DMS79 treated with DMSO at 0.1 percent for 48 hours (cell line): ENCODE measurements at regions not wholly inside any gene's neighbourhood (a gene's known extent, or its start where the extent isn't known, plus 50 kb on each side); places are given as distances from the start of the nearest gene placed in this dataset.

ENCODE experiments used
- DNase-seq: peaks from one replicate; lab custom pipeline; 2025; lab: John Stamatoyannopoulos, UW

- no peak for DNase-seq
These were observed 1011.7 kb downstream of the SQOR start for GRCh38 chr15:46646490-46646889.

GRCh38 chr15:46647046-46647445 lies 1012.2 kb downstream of the SQOR start:
- no peak for DNase-seq

DNA sequence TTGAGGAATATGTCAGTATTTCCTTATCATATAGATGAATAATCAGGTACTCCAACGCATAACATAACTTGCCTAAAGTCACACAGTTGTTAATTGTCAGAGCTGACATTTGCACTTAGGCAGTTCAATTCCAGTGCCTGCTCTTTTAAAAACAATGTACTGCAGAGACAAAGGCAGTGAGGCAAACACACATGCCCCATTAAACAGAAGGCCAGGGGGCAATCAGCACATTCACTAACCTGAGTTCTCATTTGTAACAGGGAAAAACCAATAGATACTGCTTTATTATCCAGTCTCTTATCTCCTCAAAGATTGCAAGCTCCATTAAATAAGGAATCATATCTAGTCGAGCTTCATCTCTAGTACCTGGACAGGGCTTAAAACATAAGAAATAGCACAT lies 1017.4 kb downstream of the SQOR start:
- DNase-seq: no peak

DNA sequence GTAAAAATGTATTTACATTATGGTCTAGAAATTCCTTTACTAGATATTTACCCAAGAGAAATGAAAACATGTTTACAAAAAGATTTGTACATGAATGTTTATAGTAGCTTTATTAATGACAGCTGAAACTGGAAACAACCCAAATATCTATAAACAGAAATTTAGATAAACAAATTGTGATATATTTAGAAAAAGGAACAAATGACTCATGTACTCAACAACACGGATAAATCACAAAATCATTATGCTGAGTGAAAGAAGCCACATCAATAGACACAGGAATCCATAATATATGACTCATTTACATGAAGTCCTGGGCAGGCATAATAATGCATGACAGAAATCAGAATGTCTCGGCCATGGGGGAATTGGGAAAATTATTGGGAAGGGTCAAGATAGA lies 1020.2 kb downstream of the SQOR start:
- no peak for DNase-seq

- DNase-seq: no peak
These were observed 1025.4 kb downstream of the SQOR start for GRCh38 chr15:46660096-46660842.

GRCh38 chr15:46670258-46670657 lies 1035.4 kb downstream of the SQOR start:
- no peak for DNase-seq

GRCh38 chr15:46671336-46671735 lies 1036.5 kb downstream of the SQOR start:
- no peak for DNase-seq

DNA sequence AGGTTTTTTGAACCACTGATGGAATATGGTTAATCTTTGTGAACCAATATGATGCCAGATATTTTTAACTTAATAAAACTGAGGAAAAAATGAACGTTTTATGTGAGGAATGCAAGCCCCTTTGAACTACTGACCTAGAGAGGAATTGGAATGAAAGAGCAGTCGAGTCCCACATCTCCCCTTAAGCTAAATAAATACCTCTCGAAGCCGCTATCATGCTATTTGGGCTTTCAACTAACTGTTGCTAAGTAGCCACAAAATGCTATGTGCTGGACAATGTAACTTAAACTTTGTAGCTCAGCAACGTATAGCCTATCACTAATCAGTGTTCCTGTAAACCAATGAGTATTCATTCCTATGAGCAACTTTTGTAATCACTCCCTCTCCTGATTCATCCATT lies 1037.2 kb downstream of the SQOR start:
- DNase-seq: no peak

GRCh38 chr15:46676233-46677206 lies 1040.8 kb upstream of the SEMA6D start:
- DNase-seq: no peak

DNA sequence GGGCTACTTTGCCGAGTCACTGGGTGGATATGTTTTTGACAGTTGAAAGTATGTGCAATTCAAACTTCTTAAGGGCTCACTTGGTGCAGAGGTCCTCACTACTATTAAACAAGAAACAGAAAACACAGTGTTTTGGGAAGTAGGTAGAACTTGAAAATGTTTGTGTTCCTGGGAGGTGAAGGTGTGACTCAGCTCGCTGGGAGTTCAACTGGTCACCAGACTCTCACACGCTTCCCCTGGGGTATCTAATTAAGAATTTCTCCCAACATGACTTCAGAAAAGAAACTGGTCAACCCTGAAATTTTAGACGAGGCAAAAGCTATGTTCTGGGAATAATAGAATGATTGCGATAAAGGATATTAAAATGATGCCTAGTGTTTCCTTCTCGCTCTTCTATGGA lies 1039.8 kb upstream of the SEMA6D start:
- no peak for DNase-seq

- no peak for DNase-seq
These were observed 1035.4 kb upstream of the SEMA6D start for GRCh38 chr15:46681901-46682300.

- no peak for DNase-seq
These were observed 1034.1 kb upstream of the SEMA6D start for GRCh38 chr15:46682969-46683791.

DNA sequence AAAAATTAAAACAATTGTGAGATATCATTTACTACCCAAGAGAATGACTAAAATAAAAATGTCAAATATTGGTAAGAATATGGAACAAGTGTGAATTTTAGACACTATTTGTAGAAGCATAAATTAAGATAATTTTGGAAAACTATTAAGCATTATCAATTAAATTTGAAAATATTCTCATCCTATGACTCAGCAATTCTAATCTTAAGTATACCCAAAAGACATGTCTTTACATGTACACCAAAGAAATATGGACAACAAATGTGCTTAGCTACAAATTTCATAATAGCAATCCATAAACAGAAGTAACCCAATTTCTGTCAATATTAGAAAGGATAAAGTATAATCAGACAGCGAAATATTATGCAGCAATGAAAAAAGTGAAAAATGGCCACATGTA lies 1032.2 kb upstream of the SEMA6D start:
- DNase-seq: no peak

DNA sequence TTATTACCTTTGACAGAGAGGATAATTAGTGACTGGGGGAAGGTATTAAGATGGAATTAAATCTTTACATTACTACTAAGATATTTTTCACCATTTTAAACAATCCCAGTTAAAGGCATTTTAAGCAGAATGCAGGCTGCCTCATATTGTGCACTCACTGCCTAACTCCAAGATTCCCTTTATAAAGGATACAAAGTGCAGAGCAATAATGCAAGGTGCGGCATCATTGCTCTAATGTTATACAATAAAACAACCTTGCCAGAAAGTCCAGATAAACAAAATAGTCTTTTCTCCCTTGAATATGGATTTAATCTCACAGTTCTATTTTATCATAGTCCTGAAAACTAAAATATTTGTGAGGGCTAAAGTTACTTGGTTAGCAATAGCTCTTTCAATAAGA lies 1031.6 kb upstream of the SEMA6D start:
- DNase-seq: no peak

DNA sequence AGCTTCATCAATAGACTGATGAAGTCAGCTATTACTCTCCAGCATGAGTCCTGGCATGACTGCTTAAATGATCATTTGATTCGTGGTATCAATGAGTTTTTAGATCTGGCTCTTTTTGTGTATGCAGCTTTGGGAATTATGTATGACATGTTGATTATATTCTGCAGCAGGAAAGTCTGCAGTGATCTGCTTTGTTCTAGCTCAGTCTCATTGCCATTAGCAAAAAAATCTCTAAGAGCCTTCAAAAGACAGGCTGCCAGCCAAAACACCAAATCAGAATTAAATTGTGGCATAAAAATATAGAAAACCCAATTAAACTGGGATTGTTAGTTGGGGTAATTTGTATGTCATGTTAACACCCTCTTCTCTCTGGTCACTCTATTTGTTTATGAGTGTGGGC lies 1021.0 kb upstream of the SEMA6D start:
- no peak for DNase-seq

DNA sequence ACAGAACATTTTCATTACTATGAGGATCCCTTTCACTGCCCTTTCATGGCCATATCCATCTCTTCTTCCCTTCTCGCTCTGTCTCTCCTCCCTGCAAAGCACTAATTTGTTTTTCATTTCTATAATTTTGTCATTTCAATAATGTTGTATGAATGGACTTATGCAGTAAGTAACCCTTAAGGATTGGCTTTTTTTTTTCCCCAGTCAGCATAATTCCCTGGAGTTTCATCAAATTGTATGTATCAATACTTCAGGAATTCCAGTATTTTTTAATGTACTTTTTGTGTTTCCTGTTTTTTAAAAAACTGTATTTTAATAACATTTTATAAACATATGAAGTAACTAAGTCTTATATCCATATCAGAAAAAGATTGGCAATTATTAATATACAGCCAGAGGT lies 1016.0 kb upstream of the SEMA6D start:
- DNase-seq: no peak

GRCh38 chr15:46701896-46702295 lies 1015.4 kb upstream of the SEMA6D start:
- DNase-seq: no peak

DNA sequence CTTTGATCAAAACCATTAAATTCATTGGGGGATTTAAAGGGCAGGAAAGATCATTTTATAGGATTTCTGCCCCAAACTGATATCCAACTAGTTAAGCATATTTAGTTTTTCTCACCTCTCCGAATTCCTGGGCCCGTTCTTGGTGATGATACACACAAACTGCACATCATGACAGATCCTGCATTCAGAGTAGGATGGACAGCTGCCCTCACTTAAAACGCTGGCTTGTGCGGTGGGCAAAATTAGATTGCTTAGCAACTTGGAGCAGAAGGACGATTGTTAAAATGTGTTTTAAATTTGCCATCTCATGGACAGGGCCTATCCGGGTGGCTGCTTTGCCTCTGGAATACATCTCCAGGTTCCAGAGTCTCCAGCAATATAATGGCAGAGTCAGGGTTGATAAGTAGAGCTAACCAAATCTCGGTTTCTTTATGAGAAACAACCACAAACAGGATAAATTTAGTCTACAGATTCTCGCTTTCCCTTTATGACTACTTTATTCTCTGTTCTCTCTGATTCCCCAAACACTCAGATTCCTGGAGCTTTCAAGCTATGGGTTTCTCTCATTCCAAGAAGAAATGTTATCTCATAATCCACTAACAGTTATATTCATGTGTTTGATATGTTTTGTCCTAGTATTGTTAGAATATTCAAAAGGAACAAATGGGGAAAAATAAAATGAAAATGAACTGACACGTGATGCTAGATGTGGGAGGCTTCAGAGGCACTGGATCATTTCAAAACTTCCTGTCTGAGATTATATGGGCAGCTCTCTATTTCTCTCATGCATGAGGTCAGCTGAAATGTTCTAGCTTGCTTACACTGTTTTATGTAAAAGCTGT lies 1014.1 kb upstream of the SEMA6D start:
- DNase-seq: no peak

DNA sequence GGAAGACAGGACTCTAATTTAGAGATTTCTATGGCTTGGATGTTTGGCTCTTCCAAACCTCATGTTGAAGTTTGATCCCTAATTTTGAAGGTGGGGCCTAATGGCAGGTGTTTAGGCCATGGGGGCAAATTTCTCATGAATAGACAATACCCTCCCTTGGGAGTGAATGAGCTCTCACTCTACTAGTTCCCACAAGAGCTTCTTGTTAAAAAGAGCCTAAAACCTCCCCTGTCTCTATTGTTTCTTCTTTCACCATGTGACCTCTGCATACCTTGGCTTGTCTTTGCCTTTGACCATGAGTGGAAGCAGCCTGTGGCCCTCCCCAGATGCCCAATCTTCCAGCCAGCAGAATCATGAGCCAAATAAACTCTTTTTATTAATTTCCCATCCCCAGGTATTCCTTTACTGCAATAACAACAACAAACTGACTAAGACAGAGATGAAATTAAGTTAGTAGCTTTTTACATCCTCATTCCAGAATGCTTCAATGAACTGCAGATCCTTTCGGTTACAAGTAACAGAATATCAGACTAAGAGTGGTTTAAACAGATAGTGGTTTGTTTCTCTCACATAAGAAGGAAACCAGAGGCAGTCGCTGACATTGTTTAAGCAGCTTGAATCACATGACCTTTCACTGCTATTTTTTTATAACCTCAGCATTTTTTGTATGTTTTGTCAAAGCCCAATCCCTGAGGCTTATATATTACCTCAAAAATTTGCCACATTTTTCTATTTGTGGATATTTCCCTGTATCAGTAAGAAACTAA lies 1013.3 kb upstream of the SEMA6D start:
- DNase-seq: no peak

DNA sequence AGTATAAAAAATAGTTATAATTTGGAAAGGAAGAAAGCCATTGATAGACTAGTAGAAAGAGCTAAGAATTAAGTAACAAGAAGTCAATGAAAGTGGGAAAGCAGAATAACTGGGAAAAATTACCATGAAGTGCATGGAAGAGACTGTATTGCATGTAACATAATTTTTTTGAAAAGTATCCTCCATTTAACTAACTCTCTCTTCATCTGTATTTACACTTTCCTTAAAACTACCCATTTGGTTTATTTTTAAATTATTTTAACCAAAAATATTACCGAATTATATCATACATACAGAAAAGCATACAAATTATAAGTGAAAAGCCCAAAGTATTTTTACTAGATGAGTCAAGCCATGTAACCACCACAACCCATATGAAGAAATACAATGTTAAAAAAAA lies 1009.9 kb upstream of the SEMA6D start:
- DNase-seq: no peak

DNA sequence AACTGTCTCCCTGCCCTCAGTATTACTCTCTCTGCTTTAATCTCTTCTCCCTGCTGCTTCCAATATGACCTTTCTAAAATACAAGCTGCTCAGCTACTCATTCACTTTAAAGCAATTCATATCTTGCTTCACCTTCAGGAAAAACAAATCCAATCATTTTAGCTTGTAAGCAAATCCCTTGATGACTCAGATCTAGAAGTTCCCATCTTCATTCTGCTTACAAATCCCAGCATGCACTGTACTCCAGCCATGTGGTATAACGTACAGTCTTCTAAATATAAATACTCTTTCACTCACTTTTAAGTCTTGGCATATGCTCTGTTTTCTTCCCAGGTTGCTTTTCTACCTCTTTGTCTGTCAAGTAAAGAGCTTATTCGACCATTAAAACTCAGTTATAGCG lies 1009.1 kb upstream of the SEMA6D start:
- DNase-seq: no peak
